Caco-2 (cell line): ENCODE measurements at regions not wholly inside any gene's neighbourhood (a gene's known extent, or its start where the extent isn't known, plus 50 kb on each side); places are given as distances from the start of the nearest gene placed in this dataset.

Experiments
- BruUV-seq: library from RNA; stranded (reverse); fragments of 400-500 nt; replicated peaks from 2 replicates; lab custom pipeline; 2021; lab: Mats Ljungman, UMichigan
- CTCF ChIA-PET: fragments of 300-600 bp; sonication (Branson Sonifier 250); formaldehyde crosslinking; loops from one replicate; lab custom pipeline; 2022; ENCODE audit warnings: antibody characterized with exemption; lab: Charles Lee
- POLR2A ChIA-PET: fragments of 300-600 bp; sonication (Branson Sonifier 250); formaldehyde crosslinking; loops from one replicate; lab custom pipeline; 2022; ENCODE audit warnings: antibody characterized with exemption; lab: Charles Lee
- DNase-seq, 2 experiments: peaks; one replicate each; pipeline versions ENCODE4 v3.0.0 to v3.0.0-alpha.2; 2020 to 2022
- H3K27me3 ChIP-seq: replicated peaks from 2 replicates; pipeline ENCODE4 v1.6.0; 2011; ENCODE audit warnings: low read length; ENCODE audit not compliant: control insufficient read depth, insufficient read depth
- H3K36me3 ChIP-seq: 2 replicates; pipeline ENCODE4 v1.5.1; 2011; ENCODE audit warnings: low read length; ENCODE audit not compliant: control insufficient read depth, insufficient read depth
- H3K4me1 ChIP-seq: fragments of 250-450 bp; sonication (Bioruptor Pico); 2 replicates; pipeline ENCODE4 v1.5.1; 2020; ENCODE audit warnings: mild to moderate bottlenecking
- H3K4me3 ChIP-seq: 2 replicates; pipeline ENCODE4 v1.5.1; 2011; ENCODE audit warnings: low read depth, mild to moderate bottlenecking, control low read depth, low read length
- H3K9me3 ChIP-seq: fragments of 250-450 bp; sonication (Bioruptor Pico); 2 replicates; pipeline ENCODE4 v1.5.1; 2020; ENCODE audit warnings: mild to moderate bottlenecking, moderate library complexity
- H3K27ac Mint-ChIP-seq: one replicate; pipeline ENCODE4 v1.8.0; 2022; ENCODE audit warnings: mixed read lengths; ENCODE audit not compliant: unreplicated experiment
- H3K27me3 Mint-ChIP-seq: one replicate; pipeline ENCODE4 v1.8.0; 2022; ENCODE audit warnings: mixed read lengths; ENCODE audit not compliant: insufficient read depth, unreplicated experiment
- H3K36me3 Mint-ChIP-seq: one replicate; pipeline ENCODE4 v1.8.0; 2022; ENCODE audit warnings: mild to moderate bottlenecking, mixed read lengths; ENCODE audit not compliant: insufficient read depth, unreplicated experiment
- H3K4me1 Mint-ChIP-seq: one replicate; pipeline ENCODE4 v1.8.0; 2022; ENCODE audit warnings: low read depth, mixed read lengths; ENCODE audit not compliant: unreplicated experiment
- H3K4me3 Mint-ChIP-seq: one replicate; pipeline ENCODE4 v1.8.0; 2022; ENCODE audit warnings: mild to moderate bottlenecking, moderate library complexity, mixed read lengths; ENCODE audit not compliant: unreplicated experiment
- H3K9me3 Mint-ChIP-seq: one replicate; pipeline ENCODE4 v1.8.0; 2022; ENCODE audit warnings: mixed read lengths; ENCODE audit not compliant: unreplicated experiment
- CTCF ChIP-seq, 2 experiments: fragments of 200-600 bp in 1 of 2; IDR thresholded peaks; 1 replicate in 1 of 2; 2 replicates in 1 of 2; pipeline versions ENCODE4 v1.5.1 to v1.8.0; 2011 to 2022; ENCODE audit warnings: antibody characterized with exemption in 1 of 2, control low read depth in 1 of 2, inconsistent platforms in 1 of 2, low read depth in 1 of 2, low read length in 1 of 2, mild to moderate bottlenecking in 1 of 2, moderate library complexity in 1 of 2; ENCODE audit not compliant: insufficient read depth in 1 of 2, severe bottlenecking in 1 of 2, unreplicated experiment in 1 of 2
- intact Hi-C: fragments of 100-400 bp; cut with micrococcal nuclease; formaldehyde crosslinking; loops from one replicate; pipeline ENCODE4 v1.10.0; 2022; ENCODE audit not compliant: unreplicated experiment

- Mint-ChIP-seq H3K36me3 (no peaks in the 10 kb centered on the region), H3K4me1 (no peaks in the 10 kb centered on the region), H3K4me3 (no peak overlapping the region), H3K27ac (no peak overlapping the region), H3K9me3 (peaks cover 13% of the 10 kb centered on the region), H3K27me3 (peaks cover 6% of the 10 kb centered on the region)
- DNase-seq = no peak
- H3K9me3 ChIP-seq = no peaks in the 10 kb centered on the region
- no peaks in the 10 kb centered on the region for H3K36me3 ChIP-seq
- intact Hi-C loops = no loop called here
- ChIA-PET POLR2A (no interaction called here), CTCF (no interaction called here)
- TF ChIP-seq CTCF (IDR thresholded peaks at IDR 0.05; ENCODE audit: insufficient read depth in 1 of 2, low read depth in 1 of 2, low read length in 1 of 2, severe bottlenecking in 1 of 2, unreplicated experiment in 1 of 2) = no peak
- no TSS peak for BruUV-seq
- H3K4me1 ChIP-seq = no peaks in the 10 kb centered on the region
- no peak overlapping the region for H3K4me3 ChIP-seq
- H3K27me3 ChIP-seq = no peaks in the 10 kb centered on the region
Observed at GRCh38 chr6:152918991-152919390, 63.9 kb downstream of the FBXO5 start.

- no TSS peak for BruUV-seq
- Mint-ChIP-seq H3K4me1 (no peaks in the 10 kb centered on the region), H3K9me3 (peaks cover 10% of the 10 kb centered on the region), H3K36me3 (no peaks in the 10 kb centered on the region), H3K4me3 (no peak overlapping the region), H3K27me3 (peaks cover 6% of the 10 kb centered on the region), H3K27ac (no peak overlapping the region)
- no peak for DNase-seq
- TF ChIP-seq CTCF (IDR thresholded peaks at IDR 0.05; ENCODE audit: insufficient read depth in 1 of 2, low read depth in 1 of 2, low read length in 1 of 2, severe bottlenecking in 1 of 2, unreplicated experiment in 1 of 2) = no peak
- Histone ChIP-seq H3K4me1 (no peaks in the 10 kb centered on the region), H3K27me3 (no peaks in the 10 kb centered on the region), H3K36me3 (no peaks in the 10 kb centered on the region), H3K4me3 (no peak overlapping the region), H3K9me3 (no peaks in the 10 kb centered on the region)
- POLR2A ChIA-PET = no interaction called here
- intact Hi-C loops = no loop called here
- CTCF ChIA-PET = no interaction called here
Observed at GRCh38 chr6:152920016-152920415, 62.8 kb downstream of the FBXO5 start.
